ENCODE measurements at regions not wholly inside any gene's neighbourhood (a gene's known extent, or its start where the extent isn't known, plus 50 kb on each side); places are given as distances from the start of the nearest gene placed in this dataset.

- WGBS: 43% methylated on average over 2 of the region's 2 CpGs
- H3K9me3 ChIP-seq: no peaks in the 10 kb centered on the region
- no peak for DNase-seq (ENCODE audit: low spot score)
- H3K27me3 ChIP-seq (replicated peaks; ENCODE audit: insufficient read depth): no peaks in the 10 kb centered on the region
- H3K4me1 ChIP-seq (replicated peaks): no peaks in the 10 kb centered on the region
- H3K36me3 ChIP-seq: no peaks in the 10 kb centered on the region
- intact Hi-C loops (cut with DNase I): no loop called here
- TF ChIP-seq CTCF (IDR thresholded peaks at IDR 0.05) (no peak), POLR2AphosphoS5 (IDR thresholded peaks at IDR 0.05) (no peak), POLR2A (IDR thresholded peaks at IDR 0.05) (no peak)
- no peak overlapping the region for H3K27ac ChIP-seq
- H3K4me3 ChIP-seq: no peak overlapping the region
These were observed 248.6 kb upstream of the NECTIN3 start for GRCh38 chr3:110822971-110823370.

- no peaks in the 10 kb centered on the region for H3K27me3 ChIP-seq (replicated peaks; ENCODE audit: insufficient read depth)
- no peak overlapping the region for H3K27ac ChIP-seq
- intact Hi-C loops (cut with DNase I): no loop called here
- no peak overlapping the region for H3K4me3 ChIP-seq
- TF ChIP-seq POLR2AphosphoS5 (IDR thresholded peaks at IDR 0.05) (no peak), CTCF (IDR thresholded peaks at IDR 0.05) (no peak)
- DNase-seq (ENCODE audit: low spot score): no peak
- WGBS: 63% methylated on average over 3 of the region's 3 CpGs
- no peaks in the 10 kb centered on the region for H3K36me3 ChIP-seq
- no peaks in the 10 kb centered on the region for H3K4me1 ChIP-seq (replicated peaks)
- H3K9me3 ChIP-seq: no peaks in the 10 kb centered on the region
These were observed 224.6 kb upstream of the NECTIN3 start for GRCh38 chr3:110846971-110847370.

- Histone ChIP-seq H3K4me1 (replicated peaks) (no peaks in the 10 kb centered on the region), H3K27me3 (replicated peaks; ENCODE audit: insufficient read depth) (no peaks in the 10 kb centered on the region), H3K9me3 (no peaks in the 10 kb centered on the region), H3K4me3 (no peak overlapping the region), H3K27ac (no peak overlapping the region), H3K36me3 (no peaks in the 10 kb centered on the region)
- intact Hi-C loops (cut with DNase I): no loop called here
- WGBS: 75% methylated on average over 2 of the region's 2 CpGs
- no peak for DNase-seq (ENCODE audit: low spot score)
- TF ChIP-seq CTCF (IDR thresholded peaks at IDR 0.05) (no peak), POLR2A (IDR thresholded peaks at IDR 0.05) (no peak), POLR2AphosphoS5 (IDR thresholded peaks at IDR 0.05) (no peak)
These were observed 222.6 kb upstream of the NECTIN3 start for GRCh38 chr3:110849064-110849463.

- no peak for DNase-seq (ENCODE audit: low spot score)
These were observed 219.9 kb upstream of the NECTIN3 start for GRCh38 chr3:110851736-110852135.

More at GRCh38 chr3:110851736-110852135, 219.9 kb upstream of the NECTIN3 start:
- H3K27me3 ChIP-seq (replicated peaks; ENCODE audit: insufficient read depth): no peaks in the 10 kb centered on the region
- intact Hi-C loops (cut with DNase I): no loop called here
- H3K27ac ChIP-seq: no peak overlapping the region
- H3K36me3 ChIP-seq: no peaks in the 10 kb centered on the region
- H3K9me3 ChIP-seq: no peaks in the 10 kb centered on the region
- TF ChIP-seq CTCF (IDR thresholded peaks at IDR 0.05): no peak
- no peak for TF ChIP-seq POLR2A (IDR thresholded peaks at IDR 0.05)
- no peak for TF ChIP-seq POLR2AphosphoS5 (IDR thresholded peaks at IDR 0.05)
- no peaks in the 10 kb centered on the region for H3K4me1 ChIP-seq (replicated peaks)
- no peak overlapping the region for H3K4me3 ChIP-seq

All from prostate gland (tissue), 2 donors.